Liver (tissue), 8 donors: ENCODE measurements at regions not wholly inside any gene's neighbourhood (a gene's known extent, or its start where the extent isn't known, plus 50 kb on each side); places are given as distances from the start of the nearest gene placed in this dataset.

ENCODE experiments used
- DNase-seq: peaks from one replicate; pipeline ENCODE4 v3.0.0-alpha.2; 2017; ENCODE audit warnings: low spot score
- H3K27ac ChIP-seq, 2 donors: one replicate each; pipeline ENCODE4 v1.7.0; 2013; ENCODE audit warnings: inconsistent platforms in 2 of 2, low read length in 2 of 2, control low read depth in 1 of 2, low read depth in 1 of 2, mild to moderate bottlenecking in 1 of 2
- H3K27me3 ChIP-seq, 4 donors: one replicate each; pipeline versions ENCODE4 v1.6.1 to v1.7.0; 2013; ENCODE audit warnings: low read length in 3 of 4, inconsistent platforms in 1 of 4, mild to moderate bottlenecking in 1 of 4, moderate library complexity in 1 of 4; ENCODE audit not compliant: control insufficient read depth in 4 of 4, insufficient read depth in 4 of 4
- H3K36me3 ChIP-seq, 4 donors: one replicate each; pipeline versions ENCODE4 v1.6.1 to v1.7.0; 2013; ENCODE audit warnings: low read length in 3 of 4, mild to moderate bottlenecking in 3 of 4, low read depth in 1 of 4, moderate library complexity in 1 of 4; ENCODE audit not compliant: control insufficient read depth in 4 of 4, insufficient read depth in 3 of 4
- H3K4me1 ChIP-seq, 4 donors: one replicate each; pipeline versions ENCODE4 v1.6.1 to v1.7.0; 2013; ENCODE audit warnings: low read length in 3 of 4, mild to moderate bottlenecking in 3 of 4, moderate library complexity in 1 of 4; ENCODE audit not compliant: control insufficient read depth in 4 of 4, insufficient read depth in 4 of 4
- H3K4me3 ChIP-seq, 3 donors: one replicate each; pipeline versions ENCODE4 v1.6.1 to v1.7.0; 2013; ENCODE audit warnings: low read length in 3 of 3, control low read depth in 1 of 3, low read depth in 1 of 3, mild to moderate bottlenecking in 1 of 3
- H3K9ac ChIP-seq, 2 donors: one replicate each; pipeline ENCODE4 v1.7.0; 2013; ENCODE audit warnings: low read length in 2 of 2, mild to moderate bottlenecking in 2 of 2, moderate library complexity in 2 of 2, control low read depth in 1 of 2, low read depth in 1 of 2
- H3K9me3 ChIP-seq, 4 donors: one replicate each; pipeline versions ENCODE4 v1.6.1 to v1.7.0; 2013; ENCODE audit warnings: low read length in 3 of 4; ENCODE audit not compliant: control insufficient read depth in 4 of 4
- ATF3 ChIP-seq: IDR thresholded peaks from 2 replicates; pipeline ENCODE4 v1.6.1; 2016; ENCODE audit warnings: antibody characterized with exemption
- CTCF ChIP-seq: fragments of 150-350 bp; IDR thresholded peaks from 2 replicates; pipeline ENCODE4 v1.5.1; 2017; ENCODE audit warnings: improper control_type of control experiment, low read depth, low read length; ENCODE audit not compliant: missing input control
- FOXA1 ChIP-seq: IDR thresholded peaks from 2 replicates; pipeline ENCODE4 v1.6.1; 2016; ENCODE audit warnings: antibody characterized with exemption
- FOXA2 ChIP-seq: IDR thresholded peaks from 2 replicates; pipeline ENCODE4 v1.6.1; 2016; ENCODE audit warnings: antibody characterized with exemption
- GABPA ChIP-seq, 2 donors: IDR thresholded peaks in 1 of 2; conservative IDR thresholded peaks in 1 of 2; 2 replicates each; pipeline ENCODE4 v1.6.1; 2016; ENCODE audit warnings: antibody characterized with exemption in 2 of 2, mild to moderate bottlenecking in 1 of 2, moderate library complexity in 1 of 2
- JUND ChIP-seq, 2 donors: IDR thresholded peaks; 2 replicates each; pipeline ENCODE4 v1.6.1; 2016; ENCODE audit warnings: antibody characterized with exemption in 2 of 2
- MAX ChIP-seq: IDR thresholded peaks from 2 replicates; pipeline ENCODE4 v1.6.1; 2016; ENCODE audit warnings: antibody characterized with exemption
- NR2F2 ChIP-seq: IDR thresholded peaks from 2 replicates; pipeline ENCODE4 v1.6.1; 2016; ENCODE audit warnings: antibody characterized with exemption
- REST ChIP-seq: IDR thresholded peaks from 2 replicates; pipeline ENCODE4 v1.6.1; 2016; ENCODE audit warnings: antibody characterized with exemption, mild to moderate bottlenecking
- SP1 ChIP-seq: IDR thresholded peaks from 2 replicates; pipeline ENCODE4 v1.6.1; 2018; ENCODE audit warnings: antibody characterized with exemption, mild to moderate bottlenecking
- YY1 ChIP-seq: IDR thresholded peaks from 2 replicates; pipeline ENCODE4 v1.6.1; 2016; ENCODE audit warnings: antibody characterized with exemption, mild to moderate bottlenecking
- WGBS: extraction: QIAGEN DNeasy Blood & Tissue Kit; methylation state at CpG from one replicate; pipeline ENCODE4 v1.1.7; 2013; 5-methylcytosine and 5-hydroxymethylcytosine counted together
- donor health status: healthy.
- donor health status: healthy.
- donor health status: healthy.
- donor health status: healthy.
- donor health status: healthy.

GRCh38 chr6:14894105-14894504, 351.8 kb upstream of the JARID2 start:
- no peak overlapping the region for H3K4me3 ChIP-seq
- no peaks in the 10 kb centered on the region for H3K9me3 ChIP-seq
- no peaks in the 10 kb centered on the region for H3K36me3 ChIP-seq
- no peak overlapping the region for H3K9ac ChIP-seq
- H3K27ac ChIP-seq, result no peak overlapping the region
- TF ChIP-seq SP1, result no peak
- no peak for TF ChIP-seq GABPA (IDR thresholded peaks at IDR 0.05 in 1 of 2, conservative IDR thresholded peaks at IDR 0.05 in 1 of 2)
- TF ChIP-seq MAX, result no peak
- no peak for TF ChIP-seq FOXA1
- TF ChIP-seq NR2F2, result no peak
- TF ChIP-seq REST, result no peak
- no peak for TF ChIP-seq FOXA2
- H3K4me1 ChIP-seq, result no peaks in the 10 kb centered on the region
- WGBS, result 68% methylated on average over 2 of the region's 2 CpGs
- no peak for DNase-seq
- H3K27me3 ChIP-seq, result no peaks in the 10 kb centered on the region

GRCh38 chr6:14896475-14896874, 349.4 kb upstream of the JARID2 start:
- Histone ChIP-seq H3K9ac (no peak overlapping the region), H3K27ac (no peak overlapping the region), H3K36me3 (no peaks in the 10 kb centered on the region), H3K27me3 (no peaks in the 10 kb centered on the region), H3K4me1 (no peaks in the 10 kb centered on the region), H3K4me3 (no peak overlapping the region), H3K9me3 (no peaks in the 10 kb centered on the region)
- no peak for DNase-seq
- TF ChIP-seq FOXA2, result no peak
- no peak for TF ChIP-seq REST
- TF ChIP-seq GABPA (IDR thresholded peaks at IDR 0.05 in 1 of 2, conservative IDR thresholded peaks at IDR 0.05 in 1 of 2), result no peak
- no peak for TF ChIP-seq JUND (IDR thresholded peaks at IDR 0.05)
- no peak for TF ChIP-seq CTCF
- TF ChIP-seq YY1, result no peak
- TF ChIP-seq ATF3, result no peak
- 64% methylated on average over 4 of the region's 4 CpGs for WGBS
